ENCODE measurements at regions not wholly inside any gene's neighbourhood (a gene's known extent, or its start where the extent isn't known, plus 50 kb on each side); places are given as distances from the start of the nearest gene placed in this dataset.

DNA sequence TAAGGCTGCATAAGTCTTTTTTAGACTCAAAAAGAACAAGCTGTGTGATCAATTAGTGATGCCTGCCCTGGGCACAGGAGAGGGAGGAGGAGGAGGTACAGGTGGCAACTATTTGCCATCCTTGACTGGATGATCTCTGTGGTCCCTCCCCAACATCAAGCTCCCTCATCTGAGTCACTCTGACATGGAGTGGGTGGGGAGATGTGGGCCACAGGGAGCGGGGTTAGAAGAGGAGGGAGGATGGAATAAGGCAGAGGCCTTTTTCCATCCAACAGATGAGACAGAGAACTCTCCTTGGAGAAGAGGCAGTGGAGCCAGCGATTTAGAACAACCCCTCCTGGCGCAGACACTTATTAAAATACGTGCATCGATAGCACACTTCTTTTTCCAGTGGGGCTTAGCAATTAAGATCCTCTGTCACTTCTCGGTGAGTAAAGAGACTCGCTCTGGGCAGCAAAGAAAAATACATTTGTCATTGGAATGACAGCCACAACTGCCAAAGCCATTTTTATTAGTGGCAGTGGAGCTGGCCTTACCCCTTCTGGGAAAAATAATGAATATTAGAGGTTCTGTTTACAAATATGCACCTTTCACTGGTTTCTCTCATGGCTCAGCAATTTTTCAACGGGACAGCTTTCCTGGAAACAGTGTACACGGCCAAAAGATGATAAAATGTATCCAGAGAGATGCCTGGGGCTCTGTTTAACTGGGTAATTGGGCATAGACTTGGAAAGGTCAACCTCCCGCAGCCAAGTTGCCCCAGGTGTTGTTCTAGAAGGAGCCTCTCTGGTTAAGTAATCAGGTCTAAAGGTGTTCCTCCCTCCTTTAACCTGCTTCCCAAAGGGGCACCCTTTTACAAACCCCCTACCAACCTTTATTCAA is 238.4 kb upstream of the CXCR4 start:
- H3K27ac Mint-ChIP-seq (ENCODE audit: unreplicated experiment), result peak overlapping the region; percentile 87

DNA sequence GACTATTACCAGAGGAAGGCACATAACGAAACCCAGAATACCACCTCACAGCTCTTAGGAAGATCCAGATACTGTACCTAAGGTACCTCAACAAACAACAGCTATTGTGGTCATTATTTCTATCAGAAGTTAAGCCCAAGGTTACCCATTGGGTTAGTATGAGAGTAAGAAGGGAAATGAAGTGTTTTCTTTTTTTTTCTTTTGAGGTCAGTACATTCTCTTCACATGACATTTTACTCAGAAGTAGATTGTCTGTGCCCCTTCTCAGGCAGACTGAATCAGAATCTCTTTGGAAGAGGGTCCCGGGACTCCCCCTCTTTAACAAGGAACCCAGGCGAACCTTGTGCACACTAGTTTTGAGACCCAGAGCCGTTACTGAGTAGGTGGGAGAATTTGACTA is 233.7 kb upstream of the CXCR4 start:
- no peak overlapping the region for H3K27ac Mint-ChIP-seq (ENCODE audit: unreplicated experiment)
- peaks cover 30% of the 10 kb centered on the region for H3K4me1 Mint-ChIP-seq (ENCODE audit: low read depth, unreplicated experiment)
- TF ChIP-seq, protein P1, sequence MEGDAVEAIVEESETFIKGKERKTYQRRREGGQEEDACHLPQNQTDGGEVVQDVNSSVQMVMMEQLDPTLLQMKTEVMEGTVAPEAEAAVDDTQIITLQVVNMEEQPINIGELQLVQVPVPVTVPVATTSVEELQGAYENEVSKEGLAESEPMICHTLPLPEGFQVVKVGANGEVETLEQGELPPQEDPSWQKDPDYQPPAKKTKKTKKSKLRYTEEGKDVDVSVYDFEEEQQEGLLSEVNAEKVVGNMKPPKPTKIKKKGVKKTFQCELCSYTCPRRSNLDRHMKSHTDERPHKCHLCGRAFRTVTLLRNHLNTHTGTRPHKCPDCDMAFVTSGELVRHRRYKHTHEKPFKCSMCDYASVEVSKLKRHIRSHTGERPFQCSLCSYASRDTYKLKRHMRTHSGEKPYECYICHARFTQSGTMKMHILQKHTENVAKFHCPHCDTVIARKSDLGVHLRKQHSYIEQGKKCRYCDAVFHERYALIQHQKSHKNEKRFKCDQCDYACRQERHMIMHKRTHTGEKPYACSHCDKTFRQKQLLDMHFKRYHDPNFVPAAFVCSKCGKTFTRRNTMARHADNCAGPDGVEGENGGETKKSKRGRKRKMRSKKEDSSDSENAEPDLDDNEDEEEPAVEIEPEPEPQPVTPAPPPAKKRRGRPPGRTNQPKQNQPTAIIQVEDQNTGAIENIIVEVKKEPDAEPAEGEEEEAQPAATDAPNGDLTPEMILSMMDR (IDR thresholded peaks at IDR 0.05; ENCODE audit: partially characterized antibody, unreplicated experiment), result no peak
- peaks cover 6% of the 10 kb centered on the region for H3K36me3 Mint-ChIP-seq (ENCODE audit: unreplicated experiment)
- peaks cover 9% of the 10 kb centered on the region for H3K27me3 Mint-ChIP-seq (ENCODE audit: unreplicated experiment)
- H3K9me3 Mint-ChIP-seq (ENCODE audit: unreplicated experiment), result peaks cover 7% of the 10 kb centered on the region
- H3K4me3 Mint-ChIP-seq (ENCODE audit: unreplicated experiment), result no peak overlapping the region
- DNase-seq, result no peak

More for the DNA sequence above, 238.4 kb upstream of the CXCR4 start:
- TF ChIP-seq, protein P1 (IDR thresholded peaks at IDR 0.05; ENCODE audit: partially characterized antibody, unreplicated experiment), result no peak
- Mint-ChIP-seq H3K27me3 (ENCODE audit: unreplicated experiment) (peaks cover 12% of the 10 kb centered on the region), H3K36me3 (ENCODE audit: unreplicated experiment) (no peaks in the 10 kb centered on the region), H3K4me1 (ENCODE audit: low read depth, unreplicated experiment) (peaks cover 37% of the 10 kb centered on the region), H3K4me3 (ENCODE audit: unreplicated experiment) (peak overlapping the region; percentile 46), H3K9me3 (ENCODE audit: unreplicated experiment) (peaks cover 10% of the 10 kb centered on the region)
- DNase-seq, result no peak

DNA sequence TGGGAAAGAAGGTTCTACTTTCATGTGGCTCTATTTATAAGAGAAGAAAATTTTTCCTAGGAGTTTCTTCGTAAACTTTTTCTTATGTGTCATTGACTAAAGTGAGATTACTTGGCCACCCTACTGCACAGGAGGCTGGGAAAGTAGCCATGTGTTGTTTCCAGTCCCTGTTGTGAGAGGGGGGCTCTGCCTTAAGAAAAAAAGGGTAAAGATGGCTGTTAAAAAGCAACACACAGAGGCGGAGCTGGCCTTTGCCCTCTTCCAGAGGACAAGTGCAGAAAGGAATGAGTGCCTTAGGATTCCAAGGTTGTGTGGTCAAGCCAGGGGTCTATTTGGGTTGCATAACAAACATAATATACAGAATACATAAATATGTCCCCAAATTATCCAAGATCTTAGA is 230.0 kb upstream of the CXCR4 start:
- DNase-seq, result no peak
- no peak overlapping the region for H3K27ac Mint-ChIP-seq (ENCODE audit: unreplicated experiment)
- H3K27me3 Mint-ChIP-seq (ENCODE audit: unreplicated experiment), result peaks cover 2% of the 10 kb centered on the region
- peaks cover 9% of the 10 kb centered on the region for H3K36me3 Mint-ChIP-seq (ENCODE audit: unreplicated experiment)
- TF ChIP-seq, protein P1 (IDR thresholded peaks at IDR 0.05; ENCODE audit: partially characterized antibody, unreplicated experiment), result no peak
- H3K9me3 Mint-ChIP-seq (ENCODE audit: unreplicated experiment), result peaks cover 7% of the 10 kb centered on the region
- no peak overlapping the region for H3K4me3 Mint-ChIP-seq (ENCODE audit: unreplicated experiment)
- peaks cover 6% of the 10 kb centered on the region for H3K4me1 Mint-ChIP-seq (ENCODE audit: low read depth, unreplicated experiment)

DNA sequence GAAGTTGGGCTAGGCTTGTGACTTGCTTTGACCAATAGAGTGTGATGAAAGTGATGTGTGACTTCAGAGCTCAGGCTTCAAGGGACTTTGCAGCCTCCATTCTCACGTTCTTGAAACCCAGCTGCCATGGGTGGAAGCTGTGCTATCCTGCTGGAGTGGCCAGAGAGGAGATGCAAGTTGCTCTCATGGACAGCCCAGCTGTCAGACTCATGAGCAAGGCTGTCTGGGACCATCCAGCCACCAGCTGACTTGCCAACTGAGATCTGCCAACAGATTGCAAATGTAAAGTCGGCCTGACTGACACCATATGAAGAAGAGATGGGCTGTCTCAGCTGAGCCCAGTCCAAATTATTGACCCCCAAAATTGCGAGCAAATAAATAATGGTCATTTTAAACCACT is 226.4 kb upstream of the CXCR4 start:
- no peak for DNase-seq
- TF ChIP-seq, protein P1 (IDR thresholded peaks at IDR 0.05; ENCODE audit: partially characterized antibody, unreplicated experiment), result no peak
- peaks cover 2% of the 10 kb centered on the region for H3K4me1 Mint-ChIP-seq (ENCODE audit: low read depth, unreplicated experiment)
- peaks cover 8% of the 10 kb centered on the region for H3K9me3 Mint-ChIP-seq (ENCODE audit: unreplicated experiment)
- no peak overlapping the region for H3K4me3 Mint-ChIP-seq (ENCODE audit: unreplicated experiment)
- no peak overlapping the region for H3K27ac Mint-ChIP-seq (ENCODE audit: unreplicated experiment)
- peaks cover 10% of the 10 kb centered on the region for H3K36me3 Mint-ChIP-seq (ENCODE audit: unreplicated experiment)
- peaks cover 2% of the 10 kb centered on the region for H3K27me3 Mint-ChIP-seq (ENCODE audit: unreplicated experiment)

DNA sequence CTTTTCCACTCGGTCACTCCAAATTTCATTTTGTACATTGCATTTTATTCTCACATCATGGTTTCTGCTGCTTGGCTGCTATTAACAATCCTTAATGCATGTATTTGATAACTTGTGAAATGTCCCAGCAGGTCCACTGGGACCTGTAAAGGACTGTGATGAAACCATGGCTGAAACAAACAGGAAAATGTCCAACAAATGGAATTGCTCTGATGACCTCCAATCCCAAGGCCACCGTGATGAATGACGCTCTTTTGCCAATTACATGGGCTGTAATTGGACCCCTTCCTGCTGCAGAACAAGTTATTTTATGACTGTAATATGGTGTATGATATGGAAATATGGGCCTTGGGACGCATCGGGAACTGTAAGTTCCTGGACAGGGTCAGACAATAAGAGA is 224.2 kb upstream of the CXCR4 start:
- Mint-ChIP-seq H3K27ac (ENCODE audit: unreplicated experiment) (no peak overlapping the region), H3K4me3 (ENCODE audit: unreplicated experiment) (no peak overlapping the region), H3K36me3 (ENCODE audit: unreplicated experiment) (peaks cover 16% of the 10 kb centered on the region), H3K9me3 (ENCODE audit: unreplicated experiment) (peaks cover 12% of the 10 kb centered on the region), H3K4me1 (ENCODE audit: low read depth, unreplicated experiment) (peaks cover 2% of the 10 kb centered on the region), H3K27me3 (ENCODE audit: unreplicated experiment) (peaks cover 2% of the 10 kb centered on the region)
- DNase-seq, result no peak
- TF ChIP-seq, protein P1 (IDR thresholded peaks at IDR 0.05; ENCODE audit: partially characterized antibody, unreplicated experiment), result no peak
